Neural cell (in vitro differentiated cells): ENCODE measurements at regions not wholly inside any gene's neighbourhood (a gene's known extent, or its start where the extent isn't known, plus 50 kb on each side); places are given as distances from the start of the nearest gene placed in this dataset.

ENCODE experiments used
- H2AFZ ChIP-seq: fragments of 200-600, 300-800 bp; sonication (generic), shearing (Covaris generic); 2 replicates; pipeline ENCODE4 v1.6.0; 2014; ENCODE audit warnings: low read depth, mild to moderate bottlenecking, antibody characterized with exemption, low read length, moderate library complexity
- H3F3A ChIP-seq: fragments of 200-600 bp; shearing (Covaris generic); 2 replicates; pipeline ENCODE4 v1.6.1; 2016; ENCODE audit warnings: mild to moderate bottlenecking, moderate library complexity, mixed read lengths, antibody characterized with exemption, low read length; ENCODE audit not compliant: insufficient read depth, poor library complexity, severe bottlenecking
- H3K27ac ChIP-seq: fragments of 200-600, 300-800 bp; sonication (generic), shearing (Covaris generic); 2 replicates; pipeline ENCODE4 v1.5.1; 2014; ENCODE audit warnings: mild to moderate bottlenecking, low read length, moderate library complexity
- H3K27me3 ChIP-seq: fragments of 300-800, 200-600 bp; sonication (generic), shearing (Covaris generic); 2 replicates; pipeline ENCODE4 v1.6.0; 2014; ENCODE audit warnings: mild to moderate bottlenecking, low read depth, low read length, moderate library complexity; ENCODE audit not compliant: insufficient read depth
- H3K36me3 ChIP-seq: fragments of 300-800, 200-600 bp; sonication (generic), shearing (Covaris generic); 2 replicates; pipeline ENCODE4 v1.5.1; 2014; ENCODE audit warnings: mild to moderate bottlenecking, antibody characterized with exemption, low read length, moderate library complexity; ENCODE audit not compliant: insufficient read depth
- H3K4me2 ChIP-seq: fragments of 300-800, 200-600 bp; sonication (generic), shearing (Covaris generic); 2 replicates; pipeline ENCODE4 v1.6.0; 2014; ENCODE audit warnings: mild to moderate bottlenecking, low read length
- H3K4me3 ChIP-seq: fragments of 300-800, 200-600 bp; sonication (generic), shearing (Covaris generic); 2 replicates; pipeline ENCODE4 v1.5.1; 2014; ENCODE audit warnings: mild to moderate bottlenecking, low read length, moderate library complexity
- H3K79me2 ChIP-seq: fragments of 200-600 bp; shearing (Covaris generic); replicated peaks from 2 replicates; pipeline ENCODE4 v1.6.0; 2014; ENCODE audit warnings: mild to moderate bottlenecking, low read length, moderate library complexity; ENCODE audit not compliant: insufficient read depth
- H3K9ac ChIP-seq: fragments of 300-800, 200-600 bp; sonication (generic), shearing (Covaris generic); 2 replicates; pipeline ENCODE4 v1.6.1; 2016; ENCODE audit warnings: mild to moderate bottlenecking, low read length, mixed read lengths
- H3K9me2 ChIP-seq: fragments of 200-600 bp; shearing (Covaris generic); 2 replicates; pipeline ENCODE4 v1.6.1; 2016; ENCODE audit warnings: mild to moderate bottlenecking, low read length, mixed read lengths; ENCODE audit not compliant: insufficient read depth
- H3K9me3 ChIP-seq: fragments of 200-600, 300-800 bp; sonication (generic), shearing (Covaris generic); 2 replicates; pipeline ENCODE4 v1.6.1; 2016; ENCODE audit warnings: mild to moderate bottlenecking, mixed run types, low read length, moderate library complexity, mixed read lengths
- H4K20me1 ChIP-seq: fragments of 200-600 bp; shearing (Covaris generic); 2 replicates; pipeline ENCODE4 v1.6.1; 2016; ENCODE audit warnings: mild to moderate bottlenecking, mixed run types; ENCODE audit not compliant: insufficient read depth
- CTCF ChIP-seq: fragments of 450-650 bp; IDR thresholded peaks from 2 replicates; pipeline ENCODE4 v1.5.1; 2014; ENCODE audit warnings: antibody characterized with exemption, mild to moderate bottlenecking, moderate library complexity; ENCODE audit not compliant: poor library complexity, severe bottlenecking
- EP300 ChIP-seq: fragments of 450-650 bp; conservative IDR thresholded peaks from 2 replicates; pipeline ENCODE4 v1.6.1; 2014; ENCODE audit warnings: antibody characterized with exemption, mild to moderate bottlenecking, moderate library complexity; ENCODE audit not compliant: poor library complexity, severe bottlenecking
- EZH2 ChIP-seq: fragments of 200-600, 300-800 bp; shearing (Covaris generic), sonication (generic); IDR thresholded peaks from 2 replicates; pipeline ENCODE4 v1.6.1; 2014; ENCODE audit warnings: antibody characterized with exemption, low read length, borderline replicate concordance, mild to moderate bottlenecking; ENCODE audit not compliant: insufficient read depth, poor library complexity, severe bottlenecking
- MXI1 ChIP-seq: fragments of 450-650 bp; conservative IDR thresholded peaks from 2 replicates; pipeline ENCODE4 v1.6.1; 2014; ENCODE audit warnings: antibody characterized with exemption, mild to moderate bottlenecking; ENCODE audit not compliant: poor library complexity, severe bottlenecking
- POLR2AphosphoS5 ChIP-seq: IDR thresholded peaks from 2 replicates; pipeline ENCODE4 v1.6.1; 2012
- RAD21 ChIP-seq: fragments of 450-650 bp; conservative IDR thresholded peaks from 2 replicates; pipeline ENCODE4 v1.6.1; 2014; ENCODE audit warnings: antibody characterized with exemption, mild to moderate bottlenecking, moderate library complexity
- REST ChIP-seq: IDR thresholded peaks from 2 replicates; pipeline ENCODE4 v1.6.1; 2012; ENCODE audit warnings: borderline replicate concordance
- SMC3 ChIP-seq: fragments of 450-650 bp; conservative IDR thresholded peaks from 2 replicates; pipeline ENCODE4 v1.6.1; 2014; ENCODE audit warnings: antibody characterized with exemption, mild to moderate bottlenecking, moderate library complexity; ENCODE audit not compliant: poor library complexity
- TAF1 ChIP-seq: IDR thresholded peaks from 2 replicates; pipeline ENCODE4 v1.6.1; 2012; ENCODE audit warnings: low read depth

- H3K36me3 ChIP-seq: no peaks in the 10 kb centered on the region
- H3K27me3 ChIP-seq: no peaks in the 10 kb centered on the region
- no peaks in the 10 kb centered on the region for H3K9me3 ChIP-seq
- H3F3A ChIP-seq: no peaks in the 10 kb centered on the region
- no peaks in the 10 kb centered on the region for H3K9me2 ChIP-seq
- H2AFZ ChIP-seq: no peak overlapping the region
- H3K4me3 ChIP-seq: no peak overlapping the region
- H4K20me1 ChIP-seq: no peaks in the 10 kb centered on the region
- no peak overlapping the region for H3K9ac ChIP-seq
- no peaks in the 10 kb centered on the region for H3K79me2 ChIP-seq
- H3K4me2 ChIP-seq: no peak overlapping the region
- TF ChIP-seq MXI1 (no peak), EP300 (no peak), RAD21 (no peak), CTCF (no peak), TAF1 (no peak), REST (no peak), POLR2AphosphoS5 (no peak)
- no peak overlapping the region for H3K27ac ChIP-seq
These were observed 228.1 kb upstream of the FERD3L start for GRCh38 chr7:19373334-19373733.

- H3K4me3 ChIP-seq: no peak overlapping the region
- H3K9me2 ChIP-seq: no peaks in the 10 kb centered on the region
- no peaks in the 10 kb centered on the region for H3K36me3 ChIP-seq
- no peaks in the 10 kb centered on the region for H4K20me1 ChIP-seq
- H3F3A ChIP-seq: no peaks in the 10 kb centered on the region
- no peak overlapping the region for H2AFZ ChIP-seq
- H3K4me2 ChIP-seq: no peak overlapping the region
- H3K9me3 ChIP-seq: no peaks in the 10 kb centered on the region
- no peaks in the 10 kb centered on the region for H3K79me2 ChIP-seq
- H3K27me3 ChIP-seq: no peaks in the 10 kb centered on the region
- TF ChIP-seq POLR2AphosphoS5: no peak
- no peak for TF ChIP-seq REST
- TF ChIP-seq MXI1: no peak
- TF ChIP-seq RAD21: no peak
- no peak for TF ChIP-seq EZH2
- TF ChIP-seq CTCF: no peak
- TF ChIP-seq SMC3: no peak
- TF ChIP-seq TAF1: no peak
- no peak for TF ChIP-seq EP300
- no peak overlapping the region for H3K9ac ChIP-seq
- H3K27ac ChIP-seq: no peak overlapping the region
These were observed 224.6 kb upstream of the FERD3L start for GRCh38 chr7:19369806-19370205.
